ENCODE measurements at regions not wholly inside any gene's neighbourhood (a gene's known extent, or its start where the extent isn't known, plus 50 kb on each side); places are given as distances from the start of the nearest gene placed in this dataset.

GRCh38 chr5:133758641-133759040, 146.3 kb upstream of the FSTL4 start:
- H2BK5ac ChIP-seq (ENCODE audit: low read length) = no peak overlapping the region
- no peak overlapping the region for H3K9ac ChIP-seq (ENCODE audit: low read depth, low read length, poor library complexity)
- H4K8ac ChIP-seq (ENCODE audit: low read depth, low read length) = no peak overlapping the region
- no peak overlapping the region for H2AK5ac ChIP-seq (ENCODE audit: low read depth, low read length)
- H4K91ac ChIP-seq (ENCODE audit: low read depth, low read length, poor library complexity) = no peak overlapping the region
- H3K9me3 ChIP-seq (replicated peaks in 1 of 2; ENCODE audit: control insufficient read depth in 2 of 2, insufficient read depth in 1 of 2, low read depth in 1 of 2, low read length in 2 of 2) = no peaks in the 10 kb centered on the region
- no peak overlapping the region for H3K18ac ChIP-seq (ENCODE audit: low read length)
- H3K79me1 ChIP-seq (ENCODE audit: low read depth, low read length) = no peaks in the 10 kb centered on the region
- no peak for DNase-seq (ENCODE audit: low spot score)
- no peak overlapping the region for H2BK120ac ChIP-seq (ENCODE audit: low read depth, low read length)
- no peak overlapping the region for H3K4me2 ChIP-seq (ENCODE audit: insufficient read depth, low read length, poor library complexity, severe bottlenecking)
- no peak overlapping the region for H2AFZ ChIP-seq (ENCODE audit: low read length)
- H3K14ac ChIP-seq (ENCODE audit: low read length) = no peak overlapping the region
- no peaks in the 10 kb centered on the region for H3K4me1 ChIP-seq (ENCODE audit: control insufficient read depth in 2 of 2, insufficient read depth in 1 of 2, low read depth in 1 of 2, low read length in 2 of 2)
- H2BK15ac ChIP-seq (ENCODE audit: low read length) = no peak overlapping the region
- WGBS, 2 donors (ENCODE audit: extremely low coverage in 2 of 2, insufficient read length in 2 of 2, insufficient replicate concordance in 1 of 2) = no CpG with 5 or more reads among the region's 1 CpG
- no peak overlapping the region for H3K23ac ChIP-seq (ENCODE audit: low read depth, low read length, poor library complexity)
- H3K27ac ChIP-seq (replicated peaks; ENCODE audit: low read length) = no peak overlapping the region
- H2BK12ac ChIP-seq (ENCODE audit: low read length) = no peak overlapping the region
- H3K27me3 ChIP-seq (ENCODE audit: control insufficient read depth in 3 of 3, insufficient read depth in 3 of 3, low read depth in 1 of 3, low read length in 3 of 3) = no peaks in the 10 kb centered on the region
- H3K36me3 ChIP-seq (replicated peaks in 1 of 2; ENCODE audit: control insufficient read depth in 2 of 2, insufficient read depth in 2 of 2, low read length in 2 of 2) = no peaks in the 10 kb centered on the region
- no peak overlapping the region for H3K4ac ChIP-seq (ENCODE audit: low read length)
- H3K4me3 ChIP-seq (ENCODE audit: low read length in 2 of 2) = no peak overlapping the region

- Histone ChIP-seq H2BK15ac (ENCODE audit: low read length) (no peak overlapping the region), H2AFZ (ENCODE audit: low read length) (no peak overlapping the region), H3K4me3 (ENCODE audit: low read length in 2 of 2) (no peak overlapping the region), H3K4me2 (ENCODE audit: insufficient read depth, low read length, poor library complexity, severe bottlenecking) (no peak overlapping the region), H3K27ac (replicated peaks; ENCODE audit: low read length) (no peak overlapping the region), H4K8ac (ENCODE audit: low read depth, low read length) (no peak overlapping the region), H2BK12ac (ENCODE audit: low read length) (no peak overlapping the region), H3K4me1 (ENCODE audit: control insufficient read depth in 2 of 2, insufficient read depth in 1 of 2, low read depth in 1 of 2, low read length in 2 of 2) (no peaks in the 10 kb centered on the region), H3K18ac (ENCODE audit: low read length) (no peak overlapping the region), H4K91ac (ENCODE audit: low read depth, low read length, poor library complexity) (no peak overlapping the region), H2BK120ac (ENCODE audit: low read depth, low read length) (no peak overlapping the region), H3K4ac (ENCODE audit: low read length) (no peak overlapping the region), H3K36me3 (replicated peaks in 1 of 2; ENCODE audit: control insufficient read depth in 2 of 2, insufficient read depth in 2 of 2, low read length in 2 of 2) (no peaks in the 10 kb centered on the region), H2AK5ac (ENCODE audit: low read depth, low read length) (no peak overlapping the region), H3K14ac (ENCODE audit: low read length) (no peak overlapping the region), H3K9ac (ENCODE audit: low read depth, low read length, poor library complexity) (no peak overlapping the region), H2BK5ac (ENCODE audit: low read length) (no peak overlapping the region), H3K79me1 (ENCODE audit: low read depth, low read length) (no peaks in the 10 kb centered on the region), H3K9me3 (replicated peaks in 1 of 2; ENCODE audit: control insufficient read depth in 2 of 2, insufficient read depth in 1 of 2, low read depth in 1 of 2, low read length in 2 of 2) (no peaks in the 10 kb centered on the region), H3K27me3 (ENCODE audit: control insufficient read depth in 3 of 3, insufficient read depth in 3 of 3, low read depth in 1 of 3, low read length in 3 of 3) (no peaks in the 10 kb centered on the region), H3K23ac (ENCODE audit: low read depth, low read length, poor library complexity) (no peak overlapping the region)
- no CpG with 5 or more reads among the region's 8 CpGs for WGBS, 2 donors (ENCODE audit: extremely low coverage in 2 of 2, insufficient read length in 2 of 2, insufficient replicate concordance in 1 of 2)
- DNase-seq (ENCODE audit: low spot score) = no peak
These were observed 145.1 kb upstream of the FSTL4 start for GRCh38 chr5:133757396-133757945.

GRCh38 chr5:133756756-133757155, 144.4 kb upstream of the FSTL4 start:
- Histone ChIP-seq H3K27ac (replicated peaks; ENCODE audit: low read length) (no peak overlapping the region), H4K91ac (ENCODE audit: low read depth, low read length, poor library complexity) (no peak overlapping the region), H4K8ac (ENCODE audit: low read depth, low read length) (no peak overlapping the region), H3K4me2 (ENCODE audit: insufficient read depth, low read length, poor library complexity, severe bottlenecking) (no peak overlapping the region), H2BK5ac (ENCODE audit: low read length) (no peak overlapping the region), H3K14ac (ENCODE audit: low read length) (no peak overlapping the region), H3K9ac (ENCODE audit: low read depth, low read length, poor library complexity) (no peak overlapping the region), H3K9me3 (replicated peaks in 1 of 2; ENCODE audit: control insufficient read depth in 2 of 2, insufficient read depth in 1 of 2, low read depth in 1 of 2, low read length in 2 of 2) (no peaks in the 10 kb centered on the region), H3K79me1 (ENCODE audit: low read depth, low read length) (no peaks in the 10 kb centered on the region), H2AFZ (ENCODE audit: low read length) (no peak overlapping the region), H3K27me3 (ENCODE audit: control insufficient read depth in 3 of 3, insufficient read depth in 3 of 3, low read depth in 1 of 3, low read length in 3 of 3) (peaks cover 0 to 2% (median 0%) of the 10 kb centered on the region in 3 experiments), H3K4me1 (ENCODE audit: control insufficient read depth in 2 of 2, insufficient read depth in 1 of 2, low read depth in 1 of 2, low read length in 2 of 2) (no peaks in the 10 kb centered on the region), H2AK5ac (ENCODE audit: low read depth, low read length) (no peak overlapping the region), H2BK15ac (ENCODE audit: low read length) (no peak overlapping the region), H3K18ac (ENCODE audit: low read length) (no peak overlapping the region), H3K4ac (ENCODE audit: low read length) (no peak overlapping the region), H3K23ac (ENCODE audit: low read depth, low read length, poor library complexity) (no peak overlapping the region), H2BK120ac (ENCODE audit: low read depth, low read length) (no peak overlapping the region), H3K4me3 (ENCODE audit: low read length in 2 of 2) (no peak overlapping the region), H2BK12ac (ENCODE audit: low read length) (no peak overlapping the region), H3K36me3 (replicated peaks in 1 of 2; ENCODE audit: control insufficient read depth in 2 of 2, insufficient read depth in 2 of 2, low read length in 2 of 2) (no peaks in the 10 kb centered on the region)
- no peak for DNase-seq (ENCODE audit: low spot score)
- no CpG with 5 or more reads among the region's 3 CpGs for WGBS, 2 donors (ENCODE audit: extremely low coverage in 2 of 2, insufficient read length in 2 of 2, insufficient replicate concordance in 1 of 2)

- H2BK120ac ChIP-seq (ENCODE audit: low read depth, low read length) = no peak overlapping the region
- no peak overlapping the region for H3K18ac ChIP-seq (ENCODE audit: low read length)
- no peaks in the 10 kb centered on the region for H3K36me3 ChIP-seq (replicated peaks in 1 of 2; ENCODE audit: control insufficient read depth in 2 of 2, insufficient read depth in 2 of 2, low read length in 2 of 2)
- no peak overlapping the region for H2AK5ac ChIP-seq (ENCODE audit: low read depth, low read length)
- no peaks in the 10 kb centered on the region for H3K9me3 ChIP-seq (replicated peaks in 1 of 2; ENCODE audit: control insufficient read depth in 2 of 2, insufficient read depth in 1 of 2, low read depth in 1 of 2, low read length in 2 of 2)
- H2AFZ ChIP-seq (ENCODE audit: low read length) = no peak overlapping the region
- no peak overlapping the region for H3K4ac ChIP-seq (ENCODE audit: low read length)
- H3K4me1 ChIP-seq (ENCODE audit: control insufficient read depth in 2 of 2, insufficient read depth in 1 of 2, low read depth in 1 of 2, low read length in 2 of 2) = no peaks in the 10 kb centered on the region
- no peak overlapping the region for H2BK12ac ChIP-seq (ENCODE audit: low read length)
- H4K91ac ChIP-seq (ENCODE audit: low read depth, low read length, poor library complexity) = no peak overlapping the region
- no peak overlapping the region for H3K14ac ChIP-seq (ENCODE audit: low read length)
- H3K27me3 ChIP-seq (ENCODE audit: control insufficient read depth in 3 of 3, insufficient read depth in 3 of 3, low read depth in 1 of 3, low read length in 3 of 3) = peaks cover 0 to 3% (median 0%) of the 10 kb centered on the region in 3 experiments
- no peak overlapping the region for H3K27ac ChIP-seq (replicated peaks; ENCODE audit: low read length)
- DNase-seq (ENCODE audit: low spot score) = no peak
- WGBS, 2 donors (ENCODE audit: extremely low coverage in 2 of 2, insufficient read length in 2 of 2, insufficient replicate concordance in 1 of 2) = no CpG with 5 or more reads among the region's 3 CpGs
- no peak overlapping the region for H3K23ac ChIP-seq (ENCODE audit: low read depth, low read length, poor library complexity)
- no peak overlapping the region for H2BK15ac ChIP-seq (ENCODE audit: low read length)
- H3K9ac ChIP-seq (ENCODE audit: low read depth, low read length, poor library complexity) = no peak overlapping the region
- H3K4me3 ChIP-seq (ENCODE audit: low read length in 2 of 2) = no peak overlapping the region
- no peak overlapping the region for H3K4me2 ChIP-seq (ENCODE audit: insufficient read depth, low read length, poor library complexity, severe bottlenecking)
- no peak overlapping the region for H2BK5ac ChIP-seq (ENCODE audit: low read length)
- H3K79me1 ChIP-seq (ENCODE audit: low read depth, low read length) = no peaks in the 10 kb centered on the region
- H4K8ac ChIP-seq (ENCODE audit: low read depth, low read length) = no peak overlapping the region
These were observed 143.7 kb upstream of the FSTL4 start for GRCh38 chr5:133756036-133756435.
